Peyer's patch (tissue), 4 donors: ENCODE measurements at regions not wholly inside any gene's neighbourhood (a gene's known extent, or its start where the extent isn't known, plus 50 kb on each side); places are given as distances from the start of the nearest gene placed in this dataset.

ENCODE experiments used
- DNase-seq, 3 donors: peaks; one replicate each; pipeline ENCODE4 v3.0.0-alpha.2; 2017 to 2019
- H3K27ac ChIP-seq, 4 donors: fragments of 200-600 bp; sonication (generic); one replicate each; pipeline ENCODE4 v1.5.1; 2016 to 2019
- H3K27me3 ChIP-seq, 2 donors: fragments of 200-600 bp; sonication (generic); one replicate each; pipeline ENCODE4 v1.5.1; 2019
- H3K36me3 ChIP-seq, 3 donors: fragments of 200-600 bp; sonication (generic); one replicate each; pipeline ENCODE4 v1.5.1; 2016 to 2019
- H3K4me1 ChIP-seq, 4 donors: fragments of 200-600 bp; sonication (generic); one replicate each; pipeline ENCODE4 v1.5.1; 2016 to 2019
- H3K4me3 ChIP-seq, 4 donors: fragments of 200-600 bp; sonication (generic); 1 replicate in 3 of 4; 2 replicates in 1 of 4; pipeline ENCODE4 v1.5.1; 2016 to 2019; ENCODE audit warnings: mild to moderate bottlenecking in 1 of 4
- H3K9me3 ChIP-seq, 4 donors: fragments of 200-600 bp; sonication (generic); one replicate each; pipeline ENCODE4 v1.5.1; 2016 to 2019; ENCODE audit warnings: mild to moderate bottlenecking in 1 of 4
- CTCF ChIP-seq, 6 experiments: fragments of 450-650 bp in 4 of 6; fragments of 200-600 bp in 2 of 6; sonication (generic) in 1 of 6; IDR thresholded peaks; one replicate each; pipeline ENCODE4 v1.5.1; 2017 to 2019; ENCODE audit warnings: antibody characterized with exemption in 6 of 6, mild to moderate bottlenecking in 3 of 6, moderate library complexity in 1 of 6
- POLR2A ChIP-seq, 2 donors: fragments of 450-650 bp; IDR thresholded peaks; one replicate each; pipeline ENCODE4 v1.5.1; 2017; ENCODE audit warnings: antibody characterized with exemption in 2 of 2, mild to moderate bottlenecking in 2 of 2, moderate library complexity in 2 of 2

GRCh38 chr6:49088631-49089030 is 374.4 kb downstream of the MMUT start:
- Histone ChIP-seq H3K27me3 (no peaks in the 10 kb centered on the region), H3K36me3 (no peaks in the 10 kb centered on the region), H3K27ac (no peak overlapping the region), H3K4me3 (no peak overlapping the region), H3K4me1 (no peaks in the 10 kb centered on the region), H3K9me3 (no peaks in the 10 kb centered on the region)
- TF ChIP-seq POLR2A (IDR thresholded peaks at IDR 0.05) (no peak), CTCF (IDR thresholded peaks at IDR 0.05) (no peak)
- no peak for DNase-seq

- no peaks in the 10 kb centered on the region for H3K4me1 ChIP-seq
- no peak for TF ChIP-seq CTCF (IDR thresholded peaks at IDR 0.05)
- TF ChIP-seq POLR2A (IDR thresholded peaks at IDR 0.05), result no peak
Measured at GRCh38 chr6:49087369-49087768, 375.7 kb downstream of the MMUT start.

GRCh38 chr6:49082611-49083010 is 380.4 kb downstream of the MMUT start:
- Histone ChIP-seq H3K9me3 (no peaks in the 10 kb centered on the region), H3K36me3 (no peaks in the 10 kb centered on the region), H3K27ac (no peak overlapping the region), H3K27me3 (no peaks in the 10 kb centered on the region), H3K4me3 (no peak overlapping the region), H3K4me1 (no peaks in the 10 kb centered on the region)
- TF ChIP-seq CTCF (IDR thresholded peaks at IDR 0.05) (no peak), POLR2A (IDR thresholded peaks at IDR 0.05) (no peak)
- DNase-seq, result no peak

More at GRCh38 chr6:49087369-49087768, 375.7 kb downstream of the MMUT start:
- H3K27me3 ChIP-seq, result no peaks in the 10 kb centered on the region
- no peak for DNase-seq
- H3K27ac ChIP-seq, result no peak overlapping the region
- no peaks in the 10 kb centered on the region for H3K9me3 ChIP-seq
- no peaks in the 10 kb centered on the region for H3K36me3 ChIP-seq
- H3K4me3 ChIP-seq, result no peak overlapping the region

GRCh38 chr6:49072885-49073620 is 390.0 kb downstream of the MMUT start:
- no peaks in the 10 kb centered on the region for H3K36me3 ChIP-seq
- H3K27me3 ChIP-seq, result no peaks in the 10 kb centered on the region
- H3K27ac ChIP-seq, result no peak overlapping the region
- H3K9me3 ChIP-seq, result no peaks in the 10 kb centered on the region
- H3K4me1 ChIP-seq, result no peaks in the 10 kb centered on the region
- DNase-seq, result no peak
- TF ChIP-seq POLR2A (IDR thresholded peaks at IDR 0.05) (no peak), CTCF (IDR thresholded peaks at IDR 0.05) (no peak)
- no peak overlapping the region for H3K4me3 ChIP-seq

GRCh38 chr6:49072146-49072545 is 390.9 kb downstream of the MMUT start:
- no peaks in the 10 kb centered on the region for H3K36me3 ChIP-seq
- no peaks in the 10 kb centered on the region for H3K9me3 ChIP-seq
- no peak overlapping the region for H3K27ac ChIP-seq
- no peak overlapping the region for H3K4me3 ChIP-seq
- no peaks in the 10 kb centered on the region for H3K27me3 ChIP-seq
- DNase-seq, result no peak
- no peak for TF ChIP-seq CTCF (IDR thresholded peaks at IDR 0.05)
- no peak for TF ChIP-seq POLR2A (IDR thresholded peaks at IDR 0.05)
- H3K4me1 ChIP-seq, result no peaks in the 10 kb centered on the region
